BJ (cell line): ENCODE measurements at regions not wholly inside any gene's neighbourhood (a gene's known extent, or its start where the extent isn't known, plus 50 kb on each side); places are given as distances from the start of the nearest gene placed in this dataset.

Experiments
- CTCF ChIA-PET: fragments of 350-600 bp; formaldehyde crosslinking; extraction: SDS; loops from one replicate; lab custom pipeline; 2021; ENCODE audit warnings: antibody characterized with exemption, inconsistent platforms; lab: Yijun Ruan, JAX
- POLR2A ChIA-PET: fragments of 300-600 bp; sonication (Branson Sonifier 250); formaldehyde crosslinking; extraction: SDS; loops from one replicate; lab custom pipeline; 2021; ENCODE audit warnings: antibody characterized with exemption; lab: Charles Lee
- DNase-seq: peaks from one replicate; pipeline ENCODE4 v3.0.0-alpha.2; 2011; ENCODE audit warnings: low read depth
- H3K27me3 ChIP-seq: 2 replicates; pipeline ENCODE4 v1.6.0; 2011; ENCODE audit warnings: low read length; ENCODE audit not compliant: control insufficient read depth, insufficient read depth
- H3K36me3 ChIP-seq: 2 replicates; pipeline ENCODE4 v1.5.1; 2011; ENCODE audit warnings: low read length; ENCODE audit not compliant: control insufficient read depth, insufficient read depth
- H3K4me3 ChIP-seq: 2 replicates; pipeline ENCODE4 v1.5.1; 2011; ENCODE audit warnings: low read depth, mild to moderate bottlenecking, control low read depth, low read length
- TF ChIP-seq, protein P1 (sequence below): IDR thresholded peaks from 2 replicates; pipeline ENCODE4 v1.5.1; 2011; ENCODE audit warnings: low read depth, mild to moderate bottlenecking, control low read depth, inconsistent platforms, low read length, moderate library complexity; ENCODE audit not compliant: insufficient read depth

DNA sequence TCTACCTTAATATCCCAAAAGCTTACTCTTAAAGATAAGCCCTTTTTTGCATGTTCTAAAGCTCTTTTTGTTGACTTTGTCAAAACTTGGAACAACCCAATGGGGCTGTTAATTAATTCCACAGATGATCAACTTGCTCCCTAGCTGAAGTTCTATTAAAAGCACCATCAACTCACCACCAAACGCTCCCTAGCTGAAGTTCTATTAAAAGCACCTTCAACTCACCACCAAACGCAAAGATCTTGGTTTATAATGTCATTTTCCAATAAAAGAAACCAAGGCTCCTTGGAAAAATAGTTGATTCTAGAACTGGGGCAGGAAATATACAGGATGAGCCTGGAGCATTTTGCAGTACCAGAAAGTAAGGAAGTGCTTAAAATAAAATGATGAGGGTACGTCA, 122.3 kb upstream of the STT3B start:
- CTCF ChIA-PET: no interaction called here
- DNase-seq: no peak
- TF ChIP-seq, protein P1, sequence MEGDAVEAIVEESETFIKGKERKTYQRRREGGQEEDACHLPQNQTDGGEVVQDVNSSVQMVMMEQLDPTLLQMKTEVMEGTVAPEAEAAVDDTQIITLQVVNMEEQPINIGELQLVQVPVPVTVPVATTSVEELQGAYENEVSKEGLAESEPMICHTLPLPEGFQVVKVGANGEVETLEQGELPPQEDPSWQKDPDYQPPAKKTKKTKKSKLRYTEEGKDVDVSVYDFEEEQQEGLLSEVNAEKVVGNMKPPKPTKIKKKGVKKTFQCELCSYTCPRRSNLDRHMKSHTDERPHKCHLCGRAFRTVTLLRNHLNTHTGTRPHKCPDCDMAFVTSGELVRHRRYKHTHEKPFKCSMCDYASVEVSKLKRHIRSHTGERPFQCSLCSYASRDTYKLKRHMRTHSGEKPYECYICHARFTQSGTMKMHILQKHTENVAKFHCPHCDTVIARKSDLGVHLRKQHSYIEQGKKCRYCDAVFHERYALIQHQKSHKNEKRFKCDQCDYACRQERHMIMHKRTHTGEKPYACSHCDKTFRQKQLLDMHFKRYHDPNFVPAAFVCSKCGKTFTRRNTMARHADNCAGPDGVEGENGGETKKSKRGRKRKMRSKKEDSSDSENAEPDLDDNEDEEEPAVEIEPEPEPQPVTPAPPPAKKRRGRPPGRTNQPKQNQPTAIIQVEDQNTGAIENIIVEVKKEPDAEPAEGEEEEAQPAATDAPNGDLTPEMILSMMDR: no peak
- no peaks in the 10 kb centered on the region for H3K27me3 ChIP-seq
- no peaks in the 10 kb centered on the region for H3K36me3 ChIP-seq
- POLR2A ChIA-PET: no interaction called here
- no peak overlapping the region for H3K4me3 ChIP-seq

DNA sequence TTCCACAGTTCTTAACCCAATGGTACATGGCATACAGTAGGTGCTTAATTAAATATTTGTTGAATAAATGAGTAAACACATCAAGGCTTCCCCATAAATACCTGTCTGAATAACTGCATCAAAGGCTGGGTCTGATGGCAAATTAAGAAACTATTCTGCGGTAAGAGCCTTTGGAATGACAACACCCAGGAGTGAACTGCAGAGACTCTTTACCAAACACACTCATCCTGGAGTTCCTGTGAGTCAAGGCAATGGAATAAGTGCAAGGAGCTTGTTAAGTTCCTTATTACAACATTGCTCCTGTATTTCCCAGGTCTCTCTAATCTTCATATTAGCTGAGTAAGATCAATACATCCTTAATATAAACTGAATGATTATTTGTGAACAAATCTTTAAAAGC, 119.9 kb upstream of the STT3B start:
- ChIA-PET POLR2A (no interaction called here), CTCF (no interaction called here)
- H3K36me3 ChIP-seq: no peaks in the 10 kb centered on the region
- TF ChIP-seq, protein P1: no peak
- H3K4me3 ChIP-seq: no peak overlapping the region
- no peak for DNase-seq
- no peaks in the 10 kb centered on the region for H3K27me3 ChIP-seq

DNA sequence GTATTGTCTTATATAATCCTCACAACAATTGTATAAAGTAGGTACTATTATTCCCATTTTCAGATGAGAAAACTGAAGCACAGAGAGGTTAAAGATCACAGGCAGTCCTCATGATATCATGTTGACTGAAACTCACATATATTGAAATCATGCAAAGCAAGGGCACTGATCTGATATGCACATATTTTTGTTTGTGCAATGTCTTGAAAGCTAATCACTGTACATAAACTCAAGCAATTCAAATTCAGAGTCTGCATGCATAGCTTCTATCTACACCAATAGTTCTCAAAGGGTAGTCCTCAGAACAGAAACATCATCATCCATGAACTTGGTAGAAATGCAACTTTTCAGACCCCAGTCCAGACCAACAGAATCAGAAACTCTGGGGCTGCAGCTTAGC, 119.2 kb upstream of the STT3B start:
- no peak for DNase-seq
- Histone ChIP-seq H3K4me3 (no peak overlapping the region), H3K36me3 (no peaks in the 10 kb centered on the region), H3K27me3 (no peaks in the 10 kb centered on the region)
- ChIA-PET POLR2A (no interaction called here), CTCF (interaction anchor here (0.5 kb wide), 1 partner anchor 87 kb away, joined by 4 read pairs; no protein-coding TSS in a partner anchor)
- TF ChIP-seq, protein P1: no peak

DNA sequence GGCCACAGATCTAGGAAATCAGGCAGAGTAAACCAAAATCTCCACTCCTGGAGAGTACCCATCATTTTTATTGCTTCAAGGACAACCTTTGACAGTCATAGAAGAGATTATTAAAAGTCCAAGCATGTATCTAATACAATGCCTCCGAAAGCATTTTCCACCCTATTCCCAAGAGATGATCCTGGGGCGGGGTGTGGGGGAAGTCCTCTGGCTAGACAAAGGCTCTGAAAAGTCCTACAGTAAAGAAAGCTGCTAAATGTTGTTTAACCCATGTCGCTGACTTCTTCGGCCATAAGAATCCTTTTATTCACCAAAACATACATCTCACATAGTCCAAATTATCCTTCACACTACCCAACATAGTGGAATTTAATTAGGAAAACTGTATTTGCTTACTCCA, 115.7 kb upstream of the STT3B start:
- H3K4me3 ChIP-seq: no peak overlapping the region
- DNase-seq: no peak
- POLR2A ChIA-PET: no interaction called here
- H3K27me3 ChIP-seq: no peaks in the 10 kb centered on the region
- CTCF ChIA-PET: no interaction called here
- H3K36me3 ChIP-seq: no peaks in the 10 kb centered on the region
- TF ChIP-seq, protein P1: no peak

DNA sequence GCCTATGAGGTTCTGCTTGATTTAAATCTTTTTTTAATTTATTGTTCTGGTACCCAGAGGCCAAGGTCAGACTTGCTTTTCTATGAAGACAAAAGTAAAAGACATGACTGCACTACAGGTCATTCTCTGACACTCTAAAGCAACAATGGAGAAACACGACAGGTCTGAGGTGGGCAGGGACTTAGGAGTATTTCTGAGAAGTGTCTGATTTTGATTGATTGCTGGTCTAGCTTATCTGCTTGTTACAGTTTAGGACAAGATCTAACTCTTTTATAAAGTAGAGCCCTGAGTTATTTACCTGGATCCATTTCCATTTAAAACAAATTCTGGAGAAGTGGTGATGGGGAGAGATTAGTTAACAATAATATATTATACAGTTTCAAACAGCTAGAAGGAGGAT, 115.2 kb upstream of the STT3B start:
- no peak for DNase-seq
- H3K4me3 ChIP-seq: no peak overlapping the region
- no peaks in the 10 kb centered on the region for H3K27me3 ChIP-seq
- TF ChIP-seq, protein P1: no peak
- H3K36me3 ChIP-seq: no peaks in the 10 kb centered on the region
- ChIA-PET POLR2A (no interaction called here), CTCF (no interaction called here)
